ENCODE measurements at regions not wholly inside any gene's neighbourhood (a gene's known extent, or its start where the extent isn't known, plus 50 kb on each side); places are given as distances from the start of the nearest gene placed in this dataset.
"Not testable (repeated sequence)": the region's sequence is repeated elsewhere in the genome, so short reads cannot be mapped to it uniquely, and the experiment has no call there.

- H3K27me3 ChIP-seq (replicated peaks) = no peaks in the 10 kb centered on the region
- DNase-seq (ENCODE audit: low read depth in 1 of 2, low spot score in 2 of 2) = no peak
Measured at GRCh38 chr7:106756884-106757283, 95.9 kb upstream of the CCDC71L start.

DNA sequence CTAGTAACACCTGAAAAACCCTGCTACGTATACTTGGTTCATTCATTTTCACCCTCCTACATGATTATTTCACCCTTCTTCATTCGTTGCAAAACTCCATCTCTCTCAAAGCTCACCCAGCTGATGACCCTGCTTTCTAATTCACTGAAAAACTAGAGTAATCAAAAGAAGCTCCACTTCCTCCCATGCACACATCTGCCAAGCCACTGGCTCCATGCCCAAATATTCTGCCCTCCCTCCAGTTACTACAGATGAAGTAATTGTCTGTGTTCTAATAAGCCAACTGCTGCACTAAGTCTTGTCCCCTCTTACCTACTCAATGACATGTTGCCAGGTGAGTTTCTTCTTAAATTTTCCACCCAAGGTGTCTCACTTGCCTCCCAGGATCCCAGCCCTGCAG, 96.9 kb upstream of the CCDC71L start:
- Histone ChIP-seq H3K4me1 (replicated peaks) (no peaks in the 10 kb centered on the region), H3K36me3 (peaks cover 67% of the 10 kb centered on the region), H3K27me3 (replicated peaks) (no peaks in the 10 kb centered on the region), H3K27ac (no peak overlapping the region), H3K9me3 (replicated peaks) (no peaks in the 10 kb centered on the region; the same call in 1 of the 2 replicates), H3K4me3 (no peak overlapping the region)
- no peak for DNase-seq (ENCODE audit: low read depth in 1 of 2, low spot score in 2 of 2)

More at GRCh38 chr7:106756884-106757283, 95.9 kb upstream of the CCDC71L start:
- Histone ChIP-seq H3K4me3 (no peak overlapping the region), H3K36me3 (peaks cover 67% of the 10 kb centered on the region), H3K4me1 (replicated peaks) (no peaks in the 10 kb centered on the region), H3K9me3 (replicated peaks) (no peaks in the 10 kb centered on the region; the same call in 1 of the 2 replicates), H3K27ac (no peak overlapping the region)

DNA sequence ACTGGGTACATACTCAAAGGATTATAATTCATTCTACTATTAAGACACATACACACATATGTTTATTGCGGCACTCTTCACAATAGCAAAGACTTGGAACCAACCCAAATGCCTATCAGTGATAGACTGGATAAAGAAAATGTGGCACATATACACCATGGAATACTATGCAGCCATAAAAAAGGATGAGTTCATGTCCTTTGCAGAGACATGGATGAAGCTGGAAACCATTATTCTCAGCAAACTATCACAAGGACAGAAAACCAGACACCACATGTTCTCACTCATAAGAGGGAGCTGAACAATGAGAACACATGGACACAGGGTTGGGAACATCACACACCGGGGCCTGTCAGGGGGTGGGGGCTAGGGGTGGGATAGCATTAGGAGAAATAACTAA, 101.9 kb upstream of the CCDC71L start:
- H3K27ac ChIP-seq; H3K9me3 ChIP-seq (replicated peaks); H3K4me3 ChIP-seq; H3K27me3 ChIP-seq (replicated peaks); DNase-seq (ENCODE audit: low read depth in 1 of 2, low spot score in 2 of 2): not testable (repeated sequence)
- Histone ChIP-seq H3K36me3 (peaks cover 41% of the 10 kb centered on the region), H3K4me1 (replicated peaks) (peaks cover 22% of the 10 kb centered on the region)

DNA sequence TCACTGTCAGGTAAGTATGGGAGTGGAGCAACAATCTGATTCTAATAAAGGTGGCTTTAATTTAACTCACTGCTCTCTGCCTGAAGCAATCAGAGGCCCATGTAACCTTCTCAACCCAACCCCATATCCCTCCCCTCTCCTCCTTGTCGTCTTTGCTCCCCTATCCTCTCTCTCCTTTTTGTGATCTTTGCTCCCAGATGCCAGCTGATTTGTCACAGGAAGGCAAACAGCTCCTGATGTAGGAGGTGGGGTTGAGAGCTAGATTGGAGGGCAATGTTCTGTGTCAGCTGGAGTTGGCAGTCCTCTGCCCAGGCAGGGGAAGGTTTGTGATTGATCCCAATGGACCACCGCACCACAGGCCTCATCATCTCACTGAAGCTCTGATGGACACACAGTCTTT, 101.4 kb upstream of the PIK3CG start:
- DNase-seq (ENCODE audit: low read depth in 1 of 2, low spot score in 2 of 2) = no peak
- H3K4me1 ChIP-seq (replicated peaks) = peaks cover 31% of the 10 kb centered on the region
- no peaks in the 10 kb centered on the region for H3K27me3 ChIP-seq (replicated peaks)
- H3K36me3 ChIP-seq = peaks cover 41% of the 10 kb centered on the region
- no peak overlapping the region for H3K27ac ChIP-seq
- H3K4me3 ChIP-seq = no peak overlapping the region
- H3K9me3 ChIP-seq (replicated peaks) = no peaks in the 10 kb centered on the region

DNA sequence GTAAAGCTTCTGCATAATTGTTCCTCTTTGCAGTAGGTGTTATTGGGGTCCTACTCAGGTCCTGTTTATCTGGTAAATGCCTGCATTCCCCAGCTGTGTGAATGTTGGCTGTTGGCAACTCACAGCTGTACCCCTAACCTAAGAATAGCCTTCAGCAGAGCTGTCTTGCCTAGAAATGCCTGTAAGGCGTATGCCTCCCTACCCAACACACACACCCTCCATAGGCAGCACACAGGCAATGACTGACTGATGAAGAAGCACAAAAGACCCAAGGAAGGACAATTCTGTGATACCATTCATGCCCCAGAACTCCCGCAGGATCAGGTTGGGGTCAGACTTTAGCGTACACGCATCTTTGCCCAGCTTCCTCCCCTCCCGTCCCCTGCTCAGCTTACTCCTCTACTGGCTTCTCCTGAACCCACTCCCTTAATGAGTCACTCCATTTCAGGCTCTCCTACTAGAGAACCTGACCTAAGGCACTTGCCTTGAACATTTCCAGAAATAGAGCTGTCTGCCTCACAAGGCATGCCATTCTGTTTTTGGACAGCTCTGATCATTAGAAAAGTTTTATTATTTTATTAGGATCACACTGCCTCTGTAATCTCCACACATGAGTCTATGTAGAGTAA, 99.2 kb upstream of the PIK3CG start:
- Histone ChIP-seq H3K27ac (peak overlapping the region; percentile 93; the same call in 1 of the 2 replicates), H3K4me1 (replicated peaks) (peaks cover 47% of the 10 kb centered on the region), H3K36me3 (peaks cover 22% of the 10 kb centered on the region), H3K9me3 (replicated peaks) (no peaks in the 10 kb centered on the region), H3K4me3 (no peak overlapping the region), H3K27me3 (replicated peaks) (no peaks in the 10 kb centered on the region)
- DNase-seq (ENCODE audit: low read depth in 1 of 2, low spot score in 2 of 2) = no peak

- peaks cover 52% of the 10 kb centered on the region for H3K4me1 ChIP-seq (replicated peaks)
- DNase-seq (ENCODE audit: low read depth in 1 of 2, low spot score in 2 of 2) = no peak
- H3K36me3 ChIP-seq = peaks cover 18% of the 10 kb centered on the region
- peak overlapping the region; percentile 93 for H3K27ac ChIP-seq
- no peaks in the 10 kb centered on the region for H3K9me3 ChIP-seq (replicated peaks)
- H3K4me3 ChIP-seq = no peak overlapping the region
- no peaks in the 10 kb centered on the region for H3K27me3 ChIP-seq (replicated peaks)
Measured at GRCh38 chr7:106766551-106766950, 98.5 kb upstream of the PIK3CG start.

- H3K9me3 ChIP-seq (replicated peaks) = no peaks in the 10 kb centered on the region
- peak in 1 of 2 experiments; percentile 59 for DNase-seq (ENCODE audit: low read depth in 1 of 2, low spot score in 2 of 2)
- no peak overlapping the region for H3K4me3 ChIP-seq
- H3K27ac ChIP-seq = peak overlapping the region; percentile 93
- no peaks in the 10 kb centered on the region for H3K27me3 ChIP-seq (replicated peaks)
- H3K36me3 ChIP-seq = peaks cover 18% of the 10 kb centered on the region
- peaks cover 52% of the 10 kb centered on the region for H3K4me1 ChIP-seq (replicated peaks)
Measured at GRCh38 chr7:106767078-106767477, 98.0 kb upstream of the PIK3CG start.

DNA sequence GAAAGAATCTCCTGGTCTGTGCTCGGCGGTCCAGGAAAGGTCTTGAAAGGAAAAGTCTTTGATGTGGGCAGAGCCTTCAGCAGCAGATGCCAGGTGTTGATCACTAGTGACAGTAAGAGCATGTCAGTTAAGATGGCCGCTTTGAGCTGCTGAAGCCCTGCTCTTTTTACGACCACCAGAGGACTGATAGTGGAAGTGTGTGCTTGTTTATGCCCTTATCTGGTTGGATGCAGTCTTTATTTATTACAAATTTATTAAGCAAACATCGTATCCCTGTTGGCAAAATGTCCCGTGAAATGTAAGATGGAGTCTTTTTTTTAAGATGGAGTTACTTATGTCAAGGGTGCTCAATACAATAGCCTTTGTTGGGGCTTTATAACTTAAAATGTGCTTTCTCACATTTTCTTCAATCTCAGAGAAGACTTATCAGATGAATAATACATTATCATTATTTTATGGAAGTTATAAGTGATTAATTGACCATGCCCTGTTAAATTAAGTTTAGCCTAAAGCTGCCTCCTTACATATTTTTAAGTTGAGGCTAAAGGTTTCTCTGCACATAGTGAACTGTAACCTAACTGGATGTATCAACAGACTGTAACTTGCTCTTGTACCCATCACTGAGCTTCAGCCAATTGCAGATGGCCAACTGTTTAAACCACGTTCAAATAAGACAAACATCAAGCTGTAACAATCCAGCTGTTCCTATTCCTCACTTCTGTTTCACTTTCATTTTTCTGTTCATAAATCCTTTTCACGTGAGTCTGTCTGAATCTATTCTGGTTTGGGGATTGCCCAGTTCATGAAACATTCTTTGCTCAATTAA, 97.4 kb upstream of the PIK3CG start:
- H3K27me3 ChIP-seq (replicated peaks) = no peaks in the 10 kb centered on the region
- peak overlapping the region; percentile 38 for H3K4me3 ChIP-seq
- no peaks in the 10 kb centered on the region for H3K9me3 ChIP-seq (replicated peaks)
- peak overlapping the region; percentile 93 for H3K27ac ChIP-seq
- DNase-seq (ENCODE audit: low read depth in 1 of 2, low spot score in 2 of 2) = peak in 1 of 2 experiments; percentile 26
- H3K36me3 ChIP-seq = peaks cover 18% of the 10 kb centered on the region
- peaks cover 58% of the 10 kb centered on the region for H3K4me1 ChIP-seq (replicated peaks)

- H3K27me3 ChIP-seq (replicated peaks) = no peaks in the 10 kb centered on the region
- H3K36me3 ChIP-seq = peaks cover 16% of the 10 kb centered on the region
- H3K9me3 ChIP-seq (replicated peaks) = no peaks in the 10 kb centered on the region
- peaks cover 64% of the 10 kb centered on the region for H3K4me1 ChIP-seq (replicated peaks)
- peak overlapping the region; percentile 93 for H3K27ac ChIP-seq
- peak overlapping the region; percentile 38 for H3K4me3 ChIP-seq
- peak; percentile 65 to 74 for DNase-seq (ENCODE audit: low read depth in 1 of 2, low spot score in 2 of 2)
Measured at GRCh38 chr7:106768324-106768751, 96.7 kb upstream of the PIK3CG start.

- peak; percentile 71 to 94 for DNase-seq (ENCODE audit: low read depth in 1 of 2, low spot score in 2 of 2)
- Histone ChIP-seq H3K27me3 (replicated peaks) (no peaks in the 10 kb centered on the region), H3K9me3 (replicated peaks) (no peaks in the 10 kb centered on the region), H3K4me3 (peak overlapping the region; percentile 38), H3K36me3 (no peaks in the 10 kb centered on the region), H3K27ac (peak overlapping the region; percentile 93), H3K4me1 (replicated peaks) (peaks cover 81% of the 10 kb centered on the region)
Measured at GRCh38 chr7:106770191-106770590, 94.9 kb upstream of the PIK3CG start.

DNA sequence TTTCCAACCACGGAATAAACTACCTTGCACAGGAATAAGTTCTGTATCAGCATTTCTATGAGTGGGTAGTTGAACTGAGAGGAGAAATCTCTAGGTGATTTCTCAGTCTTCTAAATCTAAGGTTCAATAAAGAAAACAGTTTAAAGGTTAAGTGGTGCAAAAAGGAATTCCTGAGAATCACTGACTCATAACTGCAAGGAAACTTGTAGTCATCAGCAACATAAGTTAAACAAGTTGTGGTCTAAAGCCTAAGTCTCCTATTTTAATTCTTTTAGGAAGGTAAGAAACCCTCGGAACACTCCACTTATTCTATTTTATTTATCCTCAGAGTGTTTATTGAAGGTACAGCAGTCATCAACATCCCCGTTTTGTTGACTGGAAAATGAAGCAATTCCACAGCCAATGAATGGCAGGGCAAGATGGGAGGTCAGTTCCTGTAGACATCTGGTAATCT, 92.4 kb upstream of the PIK3CG start:
- DNase-seq (ENCODE audit: low read depth in 1 of 2, low spot score in 2 of 2) = peak in 1 of 2 experiments; percentile 85
- Histone ChIP-seq H3K36me3 (peaks cover 14% of the 10 kb centered on the region), H3K4me3 (no peak overlapping the region), H3K9me3 (replicated peaks) (no peaks in the 10 kb centered on the region), H3K27ac (peak overlapping the region; percentile 96), H3K4me1 (replicated peaks) (peaks cover 82% of the 10 kb centered on the region), H3K27me3 (replicated peaks) (no peaks in the 10 kb centered on the region)

DNA sequence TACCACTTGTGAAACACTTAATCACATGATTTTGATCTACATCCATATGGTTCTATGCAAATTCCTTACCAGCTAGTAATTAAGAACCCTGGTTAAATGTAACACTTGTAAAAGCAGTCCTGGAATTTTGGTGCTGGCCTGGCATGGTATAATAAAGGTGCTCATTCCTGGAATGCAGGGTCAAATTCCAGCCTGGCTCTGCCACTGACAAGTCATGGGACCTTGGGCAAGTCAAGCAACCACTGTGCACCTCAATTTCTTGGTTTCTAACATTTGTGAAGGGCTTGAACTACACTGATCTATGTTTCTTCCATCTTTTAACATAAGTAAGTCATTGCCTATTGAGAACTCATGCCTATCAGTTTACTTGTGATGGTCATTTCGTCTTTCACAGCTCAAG, 91.9 kb upstream of the PIK3CG start:
- peaks cover 82% of the 10 kb centered on the region for H3K4me1 ChIP-seq (replicated peaks)
- peak overlapping the region; percentile 96 for H3K27ac ChIP-seq
- no peaks in the 10 kb centered on the region for H3K27me3 ChIP-seq (replicated peaks)
- H3K9me3 ChIP-seq (replicated peaks) = no peaks in the 10 kb centered on the region
- H3K36me3 ChIP-seq = peaks cover 20% of the 10 kb centered on the region
- DNase-seq (ENCODE audit: low read depth in 1 of 2, low spot score in 2 of 2) = peak; percentile 46 to 63
- no peak overlapping the region for H3K4me3 ChIP-seq

GRCh38 chr7:106773721-106774120, 91.4 kb upstream of the PIK3CG start:
- H3K4me3 ChIP-seq = no peak overlapping the region
- no peaks in the 10 kb centered on the region for H3K27me3 ChIP-seq (replicated peaks)
- no peak for DNase-seq (ENCODE audit: low read depth in 1 of 2, low spot score in 2 of 2)
- peak overlapping the region; percentile 96 for H3K27ac ChIP-seq
- no peaks in the 10 kb centered on the region for H3K9me3 ChIP-seq (replicated peaks)
- H3K4me1 ChIP-seq (replicated peaks) = peaks cover 82% of the 10 kb centered on the region
- H3K36me3 ChIP-seq = peaks cover 25% of the 10 kb centered on the region

GRCh38 chr7:106774213-106774767, 90.8 kb upstream of the PIK3CG start:
- Histone ChIP-seq H3K36me3 (peaks cover 31% of the 10 kb centered on the region), H3K9me3 (replicated peaks) (no peaks in the 10 kb centered on the region), H3K4me1 (replicated peaks) (peaks cover 82% of the 10 kb centered on the region), H3K27ac (peak overlapping the region; percentile 96), H3K27me3 (replicated peaks) (no peaks in the 10 kb centered on the region), H3K4me3 (peak overlapping the region; percentile 40)
- DNase-seq (ENCODE audit: low read depth in 1 of 2, low spot score in 2 of 2) = no peak
